Muscle layer of duodenum (tissue), 2 donors: ENCODE measurements at regions not wholly inside any gene's neighbourhood (a gene's known extent, or its start where the extent isn't known, plus 50 kb on each side); places are given as distances from the start of the nearest gene placed in this dataset.

Experiments
- H3K27ac ChIP-seq: one replicate; pipeline ENCODE4 v1.7.0; 2013; ENCODE audit warnings: mild to moderate bottlenecking, low read length
- H3K27me3 ChIP-seq: one replicate; pipeline ENCODE4 v1.7.0; 2013; ENCODE audit warnings: low read depth, mild to moderate bottlenecking, control low read depth, low read length
- H3K36me3 ChIP-seq, 2 donors: one replicate each; pipeline ENCODE4 v1.7.0; 2013; ENCODE audit warnings: low read length in 2 of 2, control low read depth in 1 of 2, mild to moderate bottlenecking in 1 of 2; ENCODE audit not compliant: insufficient read depth in 2 of 2, control insufficient read depth in 1 of 2
- H3K4me1 ChIP-seq, 2 donors: one replicate each; pipeline ENCODE4 v1.7.0; 2013; ENCODE audit warnings: low read length in 2 of 2, mild to moderate bottlenecking in 2 of 2, control low read depth in 1 of 2, moderate library complexity in 1 of 2; ENCODE audit not compliant: insufficient read depth in 2 of 2, control insufficient read depth in 1 of 2
- H3K4me3 ChIP-seq, 2 donors: one replicate each; pipeline ENCODE4 v1.7.0; 2013; ENCODE audit warnings: low read length in 2 of 2, low read depth in 1 of 2, mild to moderate bottlenecking in 1 of 2
- H3K9me3 ChIP-seq, 2 donors: one replicate each; pipeline ENCODE4 v1.7.0; 2013; ENCODE audit warnings: low read length in 2 of 2, control low read depth in 1 of 2, mild to moderate bottlenecking in 1 of 2; ENCODE audit not compliant: control insufficient read depth in 1 of 2
- donor health status: healthy.

GRCh38 chr9:84187090-84187489, 153.5 kb downstream of the SLC28A3 start:
- Histone ChIP-seq H3K27me3 (no peaks in the 10 kb centered on the region), H3K4me3 (no peak overlapping the region), H3K36me3 (no peaks in the 10 kb centered on the region), H3K4me1 (peaks cover 0 to 1% of the 10 kb centered on the region in 2 donors), H3K27ac (no peak overlapping the region), H3K9me3 (no peaks in the 10 kb centered on the region)

DNA sequence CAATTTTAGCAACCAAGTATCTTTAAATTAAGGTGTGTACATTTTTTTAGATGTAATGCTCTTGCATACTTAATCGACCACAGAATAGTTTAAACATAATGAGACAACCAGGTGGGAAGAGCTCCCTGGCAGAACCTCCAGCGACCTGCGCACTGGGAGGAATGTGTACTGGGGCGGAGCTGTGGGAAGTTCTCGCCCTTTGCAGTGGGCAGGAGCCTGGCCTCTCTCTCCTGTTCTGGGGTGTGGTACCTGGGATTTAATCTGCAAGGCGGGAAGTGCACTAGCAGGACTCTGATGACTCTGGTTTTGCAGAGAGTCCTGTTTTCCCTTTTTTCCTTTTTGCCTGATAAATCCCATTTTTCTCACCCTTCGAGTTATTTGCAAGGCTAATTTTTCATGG, 150.7 kb downstream of the SLC28A3 start:
- no peak overlapping the region for H3K4me3 ChIP-seq
- H3K27me3 ChIP-seq, result no peaks in the 10 kb centered on the region
- H3K27ac ChIP-seq, result no peak overlapping the region
- H3K9me3 ChIP-seq, result no peaks in the 10 kb centered on the region
- H3K4me1 ChIP-seq, result no peaks in the 10 kb centered on the region
- no peaks in the 10 kb centered on the region for H3K36me3 ChIP-seq

GRCh38 chr9:84190411-84190810, 150.1 kb downstream of the SLC28A3 start:
- Histone ChIP-seq H3K4me1 (no peaks in the 10 kb centered on the region), H3K9me3 (no peaks in the 10 kb centered on the region), H3K36me3 (no peaks in the 10 kb centered on the region), H3K4me3 (no peak overlapping the region), H3K27ac (no peak overlapping the region), H3K27me3 (no peaks in the 10 kb centered on the region)

DNA sequence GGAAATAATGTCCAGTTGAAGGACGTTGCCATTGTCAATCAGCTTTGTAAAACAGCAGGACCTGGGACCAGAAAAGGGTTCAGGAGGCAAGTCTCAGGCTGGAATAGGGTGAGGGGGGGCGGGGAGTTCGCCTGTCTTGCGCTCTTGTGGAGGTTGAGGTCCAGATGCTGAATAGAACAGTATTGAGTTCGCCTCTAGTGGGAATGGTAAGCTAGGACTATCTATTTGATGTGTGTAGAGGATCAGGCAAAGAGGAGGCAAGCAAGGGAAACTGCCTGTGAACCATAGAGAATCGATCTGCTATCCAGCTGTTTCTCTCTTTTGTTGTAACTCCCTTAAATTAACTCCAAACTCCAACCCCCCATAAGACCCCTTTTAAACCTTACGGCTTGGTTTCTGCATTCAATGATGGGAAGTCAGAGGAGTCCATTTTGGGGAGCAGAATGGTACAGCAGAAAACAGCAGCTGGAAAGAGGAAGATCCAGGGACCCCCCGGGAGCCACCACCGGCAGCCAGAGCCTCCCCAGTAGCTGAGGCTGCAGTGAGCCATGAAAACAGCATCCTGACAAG, 133.7 kb downstream of the SLC28A3 start:
- H3K4me1 ChIP-seq, result no peaks in the 10 kb centered on the region
- H3K4me3 ChIP-seq, result no peak overlapping the region
- no peaks in the 10 kb centered on the region for H3K27me3 ChIP-seq
- no peak overlapping the region for H3K27ac ChIP-seq
- H3K9me3 ChIP-seq, result no peaks in the 10 kb centered on the region
- H3K36me3 ChIP-seq, result no peaks in the 10 kb centered on the region

GRCh38 chr9:84207491-84207951, 133.0 kb downstream of the SLC28A3 start:
- no peaks in the 10 kb centered on the region for H3K36me3 ChIP-seq
- no peaks in the 10 kb centered on the region for H3K9me3 ChIP-seq
- peak overlapping the region in 1 of 2 donors; percentile 19 for H3K4me3 ChIP-seq
- H3K27me3 ChIP-seq, result no peaks in the 10 kb centered on the region
- no peak overlapping the region for H3K27ac ChIP-seq
- H3K4me1 ChIP-seq, result no peaks in the 10 kb centered on the region

DNA sequence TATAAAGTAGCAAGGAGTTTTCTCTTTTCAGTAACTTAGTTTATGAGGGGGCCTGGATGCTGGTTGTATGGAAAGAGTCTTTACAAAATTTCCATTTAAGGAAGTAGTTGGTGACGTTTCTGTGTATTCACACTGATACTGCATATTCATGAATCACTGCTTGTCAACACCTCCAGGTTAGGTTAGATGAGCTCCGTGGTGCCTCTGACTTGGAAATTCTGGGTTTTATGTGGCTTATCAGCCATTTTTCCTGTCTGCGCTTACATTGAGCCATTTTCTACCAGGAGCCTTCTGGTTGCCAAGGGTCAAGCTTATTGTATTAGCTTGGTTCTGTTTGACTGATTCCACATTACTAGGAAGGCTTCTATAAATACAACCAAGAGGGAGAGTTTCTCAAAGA, 128.3 kb downstream of the SLC28A3 start:
- H3K27ac ChIP-seq, result no peak overlapping the region
- no peaks in the 10 kb centered on the region for H3K4me1 ChIP-seq
- no peaks in the 10 kb centered on the region for H3K9me3 ChIP-seq
- no peaks in the 10 kb centered on the region for H3K27me3 ChIP-seq
- H3K4me3 ChIP-seq, result no peak overlapping the region
- H3K36me3 ChIP-seq, result no peaks in the 10 kb centered on the region

DNA sequence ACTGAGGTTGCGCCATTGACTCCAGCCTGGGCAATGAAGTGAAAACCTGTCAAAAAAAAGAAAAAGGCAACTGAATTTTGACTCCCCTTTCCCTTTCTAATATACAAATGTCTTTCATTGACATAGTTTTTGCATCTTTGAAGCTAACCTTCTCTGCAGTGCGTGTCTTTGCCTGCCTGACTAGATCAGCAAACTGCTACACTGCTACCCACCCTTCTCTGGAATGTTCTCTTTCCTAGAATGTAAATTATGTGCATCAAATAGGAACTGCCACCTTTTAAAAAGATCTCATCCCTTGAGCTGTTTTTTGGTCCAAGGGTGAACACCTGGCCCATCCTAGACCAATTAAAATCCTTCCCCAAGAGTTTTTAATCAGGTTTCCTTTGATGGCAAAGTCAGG, 127.6 kb downstream of the SLC28A3 start:
- no peaks in the 10 kb centered on the region for H3K36me3 ChIP-seq
- no peaks in the 10 kb centered on the region for H3K9me3 ChIP-seq
- H3K27me3 ChIP-seq, result no peaks in the 10 kb centered on the region
- H3K4me1 ChIP-seq, result no peaks in the 10 kb centered on the region
- no peak overlapping the region for H3K27ac ChIP-seq
- H3K4me3 ChIP-seq, result no peak overlapping the region

- Histone ChIP-seq H3K9me3 (no peaks in the 10 kb centered on the region), H3K27ac (no peak overlapping the region), H3K36me3 (no peaks in the 10 kb centered on the region), H3K4me3 (no peak overlapping the region), H3K4me1 (no peaks in the 10 kb centered on the region), H3K27me3 (no peaks in the 10 kb centered on the region)
Observed at GRCh38 chr9:84216151-84216550, 124.4 kb downstream of the SLC28A3 start.

GRCh38 chr9:84218322-84218721, 122.2 kb downstream of the SLC28A3 start:
- Histone ChIP-seq H3K36me3 (no peaks in the 10 kb centered on the region), H3K27ac (no peak overlapping the region), H3K9me3 (peaks cover 0 to 4% of the 10 kb centered on the region in 2 donors), H3K4me1 (no peaks in the 10 kb centered on the region), H3K27me3 (no peaks in the 10 kb centered on the region), H3K4me3 (no peak overlapping the region)

- Histone ChIP-seq H3K4me3 (no peak overlapping the region), H3K9me3 (peaks cover 0 to 4% of the 10 kb centered on the region in 2 donors), H3K27me3 (no peaks in the 10 kb centered on the region), H3K4me1 (no peaks in the 10 kb centered on the region), H3K27ac (no peak overlapping the region), H3K36me3 (no peaks in the 10 kb centered on the region)
Observed at GRCh38 chr9:84224246-84224645, 116.3 kb downstream of the SLC28A3 start.
